WERI-Rb-1 (cell line): ENCODE measurements at regions not wholly inside any gene's neighbourhood (a gene's known extent, or its start where the extent isn't known, plus 50 kb on each side); places are given as distances from the start of the nearest gene placed in this dataset.

ENCODE experiments used
- DNase-seq: peaks from one replicate; pipeline ENCODE4 v3.0.0-alpha.2; 2020
- H3K27ac ChIP-seq: fragments of 250-450 bp; sonication (Bioruptor Pico); 2 replicates; pipeline ENCODE4 v1.5.1; 2020; ENCODE audit warnings: mild to moderate bottlenecking, moderate library complexity
- H3K27me3 ChIP-seq: fragments of 250-450 bp; sonication (Bioruptor Pico); 2 replicates; pipeline ENCODE4 v1.5.1; 2021; ENCODE audit warnings: mild to moderate bottlenecking, low read depth, moderate library complexity; ENCODE audit not compliant: insufficient read depth, severe bottlenecking
- H3K36me3 ChIP-seq: fragments of 250-450 bp; sonication (Bioruptor Pico); 2 replicates; pipeline ENCODE4 v1.5.1; 2020; ENCODE audit warnings: mild to moderate bottlenecking, moderate library complexity
- H3K4me3 ChIP-seq: 2 replicates; pipeline ENCODE4 v1.5.1; 2011; ENCODE audit warnings: low read depth, mild to moderate bottlenecking, control low read depth, low read length
- H3K9me3 ChIP-seq: fragments of 250-450 bp; sonication (Bioruptor Pico); 2 replicates; pipeline ENCODE4 v1.5.1; 2021; ENCODE audit warnings: mild to moderate bottlenecking, moderate library complexity; ENCODE audit not compliant: severe bottlenecking
- CTCF ChIP-seq: IDR thresholded peaks from 2 replicates; pipeline ENCODE4 v1.5.1; 2011; ENCODE audit warnings: low read depth, mild to moderate bottlenecking, control low read depth, inconsistent platforms, low read length

DNA sequence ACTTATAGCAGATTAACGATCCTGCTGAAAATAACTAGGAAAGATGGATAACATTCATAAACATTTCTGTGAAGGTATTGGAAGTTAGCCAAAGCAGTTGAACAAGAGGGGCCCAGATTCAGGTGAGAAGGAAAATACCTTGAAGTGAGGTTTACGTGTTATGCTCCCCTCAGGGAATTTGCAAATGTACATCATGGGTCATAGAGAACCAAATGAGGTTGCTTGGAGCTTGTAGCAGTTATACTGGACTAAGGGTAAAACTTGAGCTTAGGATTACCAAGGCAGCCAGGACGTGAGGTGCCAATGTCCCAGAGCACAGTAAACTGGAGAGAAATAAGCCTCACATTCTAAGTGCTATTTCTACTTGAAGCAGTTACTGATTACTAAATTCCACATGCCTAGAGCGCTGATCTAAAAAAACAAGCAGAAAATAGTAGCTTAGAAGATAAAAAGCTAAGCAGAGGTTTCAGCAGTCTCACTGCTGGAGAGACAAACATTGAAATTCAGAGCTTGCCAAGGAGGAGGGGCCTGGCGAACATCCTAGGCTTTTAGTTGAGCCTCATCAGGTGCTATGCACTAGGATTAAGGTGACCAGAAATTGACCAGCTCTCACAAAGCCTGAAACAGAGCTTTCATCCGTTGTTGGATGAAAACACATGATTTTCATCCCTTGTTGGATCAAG lies 136.7 kb upstream of the FAM20A start:
- Histone ChIP-seq H3K36me3 (no peaks in the 10 kb centered on the region), H3K27me3 (no peaks in the 10 kb centered on the region), H3K4me3 (no peak overlapping the region), H3K27ac (no peak overlapping the region), H3K9me3 (peaks cover 10% of the 10 kb centered on the region)
- TF ChIP-seq CTCF: no peak
- no peak for DNase-seq

DNA sequence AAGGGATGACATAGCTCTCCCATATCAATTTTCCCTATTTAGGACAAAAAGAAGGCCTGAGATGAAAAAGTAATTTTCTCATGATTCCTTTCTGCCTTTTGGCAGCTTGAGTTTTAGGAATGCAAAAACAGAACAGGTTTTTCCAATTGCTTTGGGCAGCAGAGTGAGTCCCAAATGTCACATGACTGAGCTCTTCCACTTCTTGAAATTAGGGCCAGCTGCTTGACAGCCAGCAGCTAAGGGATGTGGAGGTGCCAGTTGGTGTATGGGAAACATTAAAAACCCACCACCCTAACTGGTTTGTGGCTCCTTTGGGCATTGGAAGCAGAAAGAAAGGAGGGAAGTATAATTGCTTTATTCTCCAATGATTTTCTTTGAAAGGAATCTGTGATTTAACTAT lies 133.8 kb upstream of the FAM20A start:
- Histone ChIP-seq H3K36me3 (no peaks in the 10 kb centered on the region), H3K4me3 (no peak overlapping the region), H3K27me3 (no peaks in the 10 kb centered on the region), H3K9me3 (peaks cover 3% of the 10 kb centered on the region), H3K27ac (no peak overlapping the region)
- no peak for TF ChIP-seq CTCF
- DNase-seq: no peak

DNA sequence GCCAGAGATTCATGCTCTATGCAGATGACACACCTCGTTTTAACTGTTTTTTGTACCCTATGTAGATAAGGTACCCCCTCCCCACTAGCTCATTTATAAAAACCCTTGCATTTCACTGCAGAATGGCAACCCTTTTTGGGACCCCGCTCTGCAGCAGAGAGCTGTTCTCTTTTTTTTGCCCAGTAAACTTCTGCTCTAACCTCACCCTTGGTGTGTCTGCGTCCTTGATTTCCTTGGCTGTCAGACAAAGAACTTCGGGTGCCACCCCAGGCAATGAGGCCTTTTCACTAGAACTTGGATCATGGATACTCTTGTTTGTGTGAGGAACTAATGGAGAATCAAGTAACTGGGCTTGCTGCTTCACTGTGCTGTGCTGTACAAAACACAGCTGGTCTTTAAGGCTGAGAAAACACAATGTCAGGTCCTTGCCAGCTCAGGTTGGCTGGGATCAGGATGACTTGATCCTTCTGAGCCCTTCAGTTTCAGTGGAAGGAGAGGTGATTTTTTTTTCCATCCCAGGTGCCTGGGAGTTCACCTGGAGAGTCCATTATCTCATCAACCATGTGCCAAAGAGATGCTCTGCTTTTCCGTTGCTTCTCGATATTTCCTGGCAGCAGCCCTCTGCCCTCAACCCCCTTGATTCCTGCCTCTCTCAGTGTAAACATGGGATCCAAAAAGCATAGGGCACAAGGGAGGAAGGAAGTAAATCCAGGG lies 133.2 kb upstream of the FAM20A start:
- Histone ChIP-seq H3K27me3 (no peaks in the 10 kb centered on the region), H3K27ac (no peak overlapping the region), H3K9me3 (peaks cover 3% of the 10 kb centered on the region), H3K36me3 (no peaks in the 10 kb centered on the region), H3K4me3 (no peak overlapping the region)
- DNase-seq: no peak
- no peak for TF ChIP-seq CTCF

GRCh38 chr17:68733241-68734176 lies 132.3 kb upstream of the FAM20A start:
- Histone ChIP-seq H3K9me3 (peaks cover 6% of the 10 kb centered on the region), H3K27ac (no peak overlapping the region), H3K4me3 (no peak overlapping the region), H3K36me3 (no peaks in the 10 kb centered on the region), H3K27me3 (no peaks in the 10 kb centered on the region)
- DNase-seq: no peak
- TF ChIP-seq CTCF: no peak

- H3K9me3 ChIP-seq: peaks cover 6% of the 10 kb centered on the region
- no peak overlapping the region for H3K27ac ChIP-seq
- no peak overlapping the region for H3K4me3 ChIP-seq
- no peak for DNase-seq
- H3K27me3 ChIP-seq: no peaks in the 10 kb centered on the region
- H3K36me3 ChIP-seq: no peaks in the 10 kb centered on the region
- TF ChIP-seq CTCF: no peak
These were observed 131.2 kb upstream of the FAM20A start for GRCh38 chr17:68732301-68732749.
